Heart left ventricle (tissue), 13 donors: ENCODE measurements at regions not wholly inside any gene's neighbourhood (a gene's known extent, or its start where the extent isn't known, plus 50 kb on each side); places are given as distances from the start of the nearest gene placed in this dataset.

ENCODE experiments used
- CTCF ChIP-seq, 12 donors: fragments of 200-600 bp; sonication (generic) in 4 of 12; IDR thresholded peaks; one replicate each; pipeline versions ENCODE4 v1.5.0 to v1.8.0; 2018 to 2022; ENCODE audit warnings: antibody characterized with exemption in 12 of 12, mild to moderate bottlenecking in 5 of 12
- POLR2A ChIP-seq, 2 donors: fragments of 450-650 bp; IDR thresholded peaks; one replicate each; pipeline ENCODE4 v1.6.1; 2017; ENCODE audit warnings: antibody characterized with exemption in 2 of 2, mild to moderate bottlenecking in 2 of 2, moderate library complexity in 2 of 2
- donor health status: ischemic (EF 13 %, LVEDD 7.1; RV severe dilation, severe dysfunction).
- donor health status: DM: no; HTN: yes; CAD: no.
- donor health status: DM: no; HTN: no; CAD: no.
- donor health status: ischemic (EF 25% LVEDD 6.9; RV normal size, moderate dysfunction).
- donor health status: ischemic (EF 25% LVEDD 5.7; RV mildly dilated, moderate dysfunction).
- donor health status: ischemic (EF 35%, LVEDD 5.7; RV mildly dilated, moderate dysfunction).
- donor health status: nonischemic (EF 11% LVEDD 7.7; RV severe dilation, severe dysfunction).
- donor health status: DM: yes; HTN: yes; CAD: no.
- donor health status: PGD.
- donor health status: ischemic (EF 29% LVEDD 5.4; RV normal size, mild dysfunction).
- donor health status: nonischemic (EF 23%, LVEDD 6.1; RV moderate dilation, normal function).

DNA sequence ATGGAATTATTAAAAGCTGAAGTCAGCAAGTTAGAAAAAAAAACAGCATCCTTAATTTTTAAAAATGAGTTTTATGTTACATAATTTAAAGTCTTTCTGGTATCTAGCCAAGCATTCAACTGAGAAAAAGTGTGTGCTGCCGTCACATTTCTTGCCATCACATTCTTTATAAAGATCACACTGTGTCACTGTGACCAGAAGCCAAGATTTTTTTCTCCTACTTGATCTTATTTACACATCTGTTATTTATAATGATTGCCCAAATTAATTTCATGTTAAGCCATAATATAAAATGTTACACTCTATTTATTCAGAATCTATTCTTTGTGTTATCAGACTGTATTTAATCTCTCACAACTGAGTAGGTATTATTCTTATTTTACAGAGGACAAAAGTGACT lies 1603.7 kb downstream of the PLA2G4A start:
- TF ChIP-seq CTCF (IDR thresholded peaks at IDR 0.05) = no peak
- TF ChIP-seq POLR2A (IDR thresholded peaks at IDR 0.05) = no peak
